GM12878 (cell line): ENCODE measurements at regions not wholly inside any gene's neighbourhood (a gene's known extent, or its start where the extent isn't known, plus 50 kb on each side); places are given as distances from the start of the nearest gene placed in this dataset.

Experiments used
- ATAC-seq: fragments of 200-7000 bp; cut with Tn5 transposase; 3 replicates; pipeline ENCODE4 v1.9.1; 2020; ENCODE audit warnings: mild to moderate bottlenecking, moderate library complexity
- BruUV-seq: library from RNA; stranded (reverse); fragments of 400-500 nt; replicated peaks from 2 replicates; lab custom pipeline; 2021; lab: Mats Ljungman, UMichigan
- CTCF ChIA-PET: fragments of 300-600 bp; sonication (Branson Sonifier 250); formaldehyde crosslinking; extraction: SDS; loops from one replicate; lab custom pipeline; 2021; ENCODE audit warnings: inconsistent platforms; lab: Yijun Ruan, JAX
- POLR2A ChIA-PET: fragments of 350-600 bp; formaldehyde crosslinking; extraction: SDS; loops from one replicate; lab custom pipeline; 2021; ENCODE audit warnings: inconsistent platforms; lab: Charles Lee
- RAD21 ChIA-PET: fragments of 300-600 bp; sonication (Branson Sonifier 250); formaldehyde crosslinking; loops from one replicate; lab custom pipeline; 2023; ENCODE audit warnings: antibody characterized with exemption; ENCODE audit not compliant: unreplicated experiment; lab: Charles Lee
- SMC1A ChIA-PET: fragments of 300-600 bp; sonication (Branson Sonifier 250); formaldehyde crosslinking; loops from one replicate; lab custom pipeline; 2023; ENCODE audit not compliant: unreplicated experiment, uncharacterized antibody; lab: Charles Lee
- DNase-seq: peaks from one replicate; pipeline ENCODE4 v3.0.0-alpha.2; 2011; ENCODE audit warnings: low read depth, low spot score
- FAIRE-seq: peaks from 3 replicates; lab custom pipeline; 2011; peaks lifted over from hg19 to GRCh38; lab: Jason Lieb, UNC
- H2AFZ ChIP-seq: 2 replicates; pipeline ENCODE4 v1.6.0; 2011; ENCODE audit warnings: low read depth, low read length, control low read depth; ENCODE audit not compliant: control insufficient read depth
- H3K27ac ChIP-seq: 2 replicates; pipeline ENCODE4 v1.5.1; 2011; ENCODE audit warnings: control low read depth; ENCODE audit not compliant: control insufficient read depth, insufficient read depth
- H3K27me3 ChIP-seq, 2 experiments: replicated peaks in 1 of 2; 2 replicates each; pipeline versions ENCODE4 v1.6.0 to v1.6.1; 2011; ENCODE audit warnings: low read length in 1 of 2; ENCODE audit not compliant: control insufficient read depth in 2 of 2, insufficient read depth in 2 of 2
- H3K36me3 ChIP-seq, 2 experiments: 2 replicates each; pipeline ENCODE4 v1.5.1; 2011; ENCODE audit warnings: low read length in 1 of 2; ENCODE audit not compliant: control insufficient read depth in 2 of 2, insufficient read depth in 2 of 2
- H3K4me1 ChIP-seq: 2 replicates; pipeline ENCODE4 v1.6.1; 2011; ENCODE audit warnings: mild to moderate bottlenecking, low read length, moderate library complexity, mixed read lengths; ENCODE audit not compliant: control insufficient read depth, insufficient read depth
- H3K4me2 ChIP-seq: 2 replicates; pipeline ENCODE4 v1.6.0; 2011; ENCODE audit warnings: control low read depth; ENCODE audit not compliant: control insufficient read depth, insufficient read depth
- H3K4me3 ChIP-seq: fragments of 200-600 bp; sonication (generic); 2 replicates; pipeline ENCODE4 v1.5.1; 2016
- H3K79me2 ChIP-seq: 2 replicates; pipeline ENCODE4 v1.6.0; 2011; ENCODE audit warnings: low read length; ENCODE audit not compliant: control insufficient read depth, insufficient read depth
- H3K9ac ChIP-seq: 2 replicates; pipeline ENCODE4 v1.8.0; 2011; ENCODE audit warnings: low read length, control low read depth, mixed read lengths; ENCODE audit not compliant: control insufficient read depth, insufficient read depth
- H3K9me3 ChIP-seq: replicated peaks from 3 replicates; pipeline ENCODE4 v1.5.1; 2011; ENCODE audit warnings: mild to moderate bottlenecking, low read length; ENCODE audit not compliant: control insufficient read depth, insufficient read depth
- H4K20me1 ChIP-seq: 2 replicates; pipeline ENCODE4 v1.6.0; 2011; ENCODE audit not compliant: control insufficient read depth, insufficient read depth
- BRCA1 ChIP-seq: IDR thresholded peaks from 2 replicates; pipeline ENCODE4 v1.6.1; 2011; ENCODE audit warnings: low read depth, low read length, improper control_type of control experiment
- EED ChIP-seq: sonication (generic); IDR thresholded peaks from 2 replicates; pipeline ENCODE4 v1.6.1; 2016; ENCODE audit warnings: antibody characterized with exemption, low read depth
- GATAD2B ChIP-seq: fragments of 450-650 bp; conservative IDR thresholded peaks from 2 replicates; pipeline ENCODE4 v1.6.1; 2017; ENCODE audit warnings: low read depth, mild to moderate bottlenecking, moderate library complexity
- KDM1A ChIP-seq: fragments of 200-600 bp; sonication (generic); IDR thresholded peaks from 2 replicates; pipeline ENCODE4 v1.6.1; 2016; ENCODE audit warnings: borderline replicate concordance
- MTA3 ChIP-seq: IDR thresholded peaks from 2 replicates; pipeline ENCODE4 v1.6.1; 2012; ENCODE audit warnings: low read length, inconsistent platforms, borderline replicate concordance
- NR2C1 ChIP-seq: fragments of 450-650 bp; IDR thresholded peaks from 2 replicates; pipeline ENCODE4 v1.6.1; 2017; ENCODE audit warnings: antibody characterized with exemption, mild to moderate bottlenecking, moderate library complexity
- NR2F1 ChIP-seq: fragments of 450-650 bp; conservative IDR thresholded peaks from 2 replicates; pipeline ENCODE4 v1.6.1; 2017; ENCODE audit warnings: mild to moderate bottlenecking
- SIX5 ChIP-seq: IDR thresholded peaks from 2 replicates; pipeline ENCODE4 v1.6.1; 2011; ENCODE audit warnings: mild to moderate bottlenecking, low read depth, low read length, moderate library complexity; ENCODE audit not compliant: severe bottlenecking
- SREBF1 ChIP-seq: IDR thresholded peaks from 2 replicates; pipeline ENCODE4 v1.6.1; 2012; ENCODE audit warnings: mild to moderate bottlenecking, low read length
- TBL1XR1 ChIP-seq: IDR thresholded peaks from 2 replicates; pipeline ENCODE4 v1.6.1; 2012; ENCODE audit warnings: low read depth, low read length, improper control_type of control experiment
- YBX1 ChIP-seq: fragments of 450-650 bp; IDR thresholded peaks from 2 replicates; pipeline ENCODE4 v1.6.1; 2016; ENCODE audit warnings: antibody characterized with exemption
- ZSCAN29 ChIP-seq: fragments of 450-650 bp; IDR thresholded peaks from 2 replicates; pipeline ENCODE4 v1.6.1; 2017; ENCODE audit warnings: mild to moderate bottlenecking, moderate library complexity
- WGBS: methylation state at CpG from one replicate; pipeline ENCODE4 v1.1.6; 2016; ENCODE audit warnings: low lambda C conversion rate; ENCODE audit not compliant: insufficient replicate concordance, insufficient coverage; ENCODE audit errors: missing lambda C conversion rate; 5-methylcytosine and 5-hydroxymethylcytosine counted together
- in situ Hi-C: fragments of 300-500 bp; cut with MboI; formaldehyde crosslinking; loops from 9 replicates; pipeline ENCODE4 v1.14.3; 2018; ENCODE audit warnings: mixed read lengths
- intact Hi-C: fragments of 100-400 bp; cut with micrococcal nuclease; formaldehyde crosslinking; loops from one replicate; pipeline ENCODE4 v1.14.2; 2022; ENCODE audit not compliant: unreplicated experiment
- TF ChIP-seq, protein P1 (sequence below): fragments of 450-650 bp; IDR thresholded peaks from 2 replicates; pipeline ENCODE4 v1.6.1; 2017; ENCODE audit warnings: borderline replicate concordance
- TF ChIP-seq, protein P2 (sequence below): fragments of 450-650 bp; IDR thresholded peaks from 2 replicates; pipeline ENCODE4 v1.6.1; 2017; ENCODE audit warnings: antibody characterized with exemption, mild to moderate bottlenecking, moderate library complexity
- TF ChIP-seq, protein P3 (sequence below): fragments of 150-350 bp; IDR thresholded peaks from 2 replicates; pipeline ENCODE4 v1.6.1; 2016; ENCODE audit warnings: low read depth, low read length
- TF ChIP-seq, protein P4 (sequence below): fragments of 450-650 bp; formaldehyde crosslinking; IDR thresholded peaks from 2 replicates; pipeline ENCODE4 v1.5.0; 2022; ENCODE audit warnings: mild to moderate bottlenecking, missing genetic modification characterization

DNA sequence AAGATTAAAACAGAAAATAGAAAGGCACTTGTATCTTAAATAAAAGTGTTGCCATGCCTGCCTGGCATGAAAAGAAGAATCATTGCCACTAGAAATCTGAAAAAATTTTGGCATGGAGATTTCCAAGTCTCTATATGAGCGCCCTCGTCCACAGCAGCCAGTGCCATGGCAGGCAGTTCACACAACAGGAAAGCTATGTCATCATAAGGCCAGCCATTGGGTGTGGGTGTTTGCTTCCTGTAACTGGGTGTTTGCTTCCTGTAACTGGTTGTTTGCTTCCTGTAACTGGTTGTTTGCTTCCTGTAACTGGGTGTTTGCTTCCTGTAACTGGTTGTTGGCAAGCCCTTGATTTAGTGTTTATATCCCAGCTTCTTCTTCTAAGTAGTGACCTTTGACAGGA is 446.7 kb downstream of the IRX1 start:
- no peak for ATAC-seq
- WGBS: 8% methylated on average over 2 of the region's 2 CpGs
- no TSS peak for BruUV-seq
- Histone ChIP-seq H3K36me3 (no peaks in the 10 kb centered on the region), H3K27me3 (no peaks in the 10 kb centered on the region), H4K20me1 (no peaks in the 10 kb centered on the region), H3K79me2 (no peaks in the 10 kb centered on the region), H3K9ac (no peak overlapping the region), H3K4me2 (no peak overlapping the region), H2AFZ (no peak overlapping the region), H3K4me1 (no peaks in the 10 kb centered on the region), H3K9me3 (no peaks in the 10 kb centered on the region), H3K4me3 (no peak overlapping the region), H3K27ac (no peak overlapping the region)
- intact Hi-C loops (no loop called here), in situ Hi-C loops (no loop called here)
- no peak for TF ChIP-seq NR2F1
- no peak for TF ChIP-seq KDM1A
- TF ChIP-seq, protein P1, sequence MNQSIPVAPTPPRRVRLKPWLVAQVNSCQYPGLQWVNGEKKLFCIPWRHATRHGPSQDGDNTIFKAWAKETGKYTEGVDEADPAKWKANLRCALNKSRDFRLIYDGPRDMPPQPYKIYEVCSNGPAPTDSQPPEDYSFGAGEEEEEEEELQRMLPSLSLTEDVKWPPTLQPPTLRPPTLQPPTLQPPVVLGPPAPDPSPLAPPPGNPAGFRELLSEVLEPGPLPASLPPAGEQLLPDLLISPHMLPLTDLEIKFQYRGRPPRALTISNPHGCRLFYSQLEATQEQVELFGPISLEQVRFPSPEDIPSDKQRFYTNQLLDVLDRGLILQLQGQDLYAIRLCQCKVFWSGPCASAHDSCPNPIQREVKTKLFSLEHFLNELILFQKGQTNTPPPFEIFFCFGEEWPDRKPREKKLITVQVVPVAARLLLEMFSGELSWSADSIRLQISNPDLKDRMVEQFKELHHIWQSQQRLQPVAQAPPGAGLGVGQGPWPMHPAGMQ: no peak
- TF ChIP-seq GATAD2B: no peak
- no peak for TF ChIP-seq YBX1
- TF ChIP-seq, protein P2, sequence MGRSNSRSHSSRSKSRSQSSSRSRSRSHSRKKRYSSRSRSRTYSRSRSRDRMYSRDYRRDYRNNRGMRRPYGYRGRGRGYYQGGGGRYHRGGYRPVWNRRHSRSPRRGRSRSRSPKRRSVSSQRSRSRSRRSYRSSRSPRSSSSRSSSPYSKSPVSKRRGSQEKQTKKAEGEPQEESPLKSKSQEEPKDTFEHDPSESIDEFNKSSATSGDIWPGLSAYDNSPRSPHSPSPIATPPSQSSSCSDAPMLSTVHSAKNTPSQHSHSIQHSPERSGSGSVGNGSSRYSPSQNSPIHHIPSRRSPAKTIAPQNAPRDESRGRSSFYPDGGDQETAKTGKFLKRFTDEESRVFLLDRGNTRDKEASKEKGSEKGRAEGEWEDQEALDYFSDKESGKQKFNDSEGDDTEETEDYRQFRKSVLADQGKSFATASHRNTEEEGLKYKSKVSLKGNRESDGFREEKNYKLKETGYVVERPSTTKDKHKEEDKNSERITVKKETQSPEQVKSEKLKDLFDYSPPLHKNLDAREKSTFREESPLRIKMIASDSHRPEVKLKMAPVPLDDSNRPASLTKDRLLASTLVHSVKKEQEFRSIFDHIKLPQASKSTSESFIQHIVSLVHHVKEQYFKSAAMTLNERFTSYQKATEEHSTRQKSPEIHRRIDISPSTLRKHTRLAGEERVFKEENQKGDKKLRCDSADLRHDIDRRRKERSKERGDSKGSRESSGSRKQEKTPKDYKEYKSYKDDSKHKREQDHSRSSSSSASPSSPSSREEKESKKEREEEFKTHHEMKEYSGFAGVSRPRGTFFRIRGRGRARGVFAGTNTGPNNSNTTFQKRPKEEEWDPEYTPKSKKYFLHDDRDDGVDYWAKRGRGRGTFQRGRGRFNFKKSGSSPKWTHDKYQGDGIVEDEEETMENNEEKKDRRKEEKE: no peak
- TF ChIP-seq SIX5: no peak
- no peak for TF ChIP-seq EED
- TF ChIP-seq, protein P3, sequence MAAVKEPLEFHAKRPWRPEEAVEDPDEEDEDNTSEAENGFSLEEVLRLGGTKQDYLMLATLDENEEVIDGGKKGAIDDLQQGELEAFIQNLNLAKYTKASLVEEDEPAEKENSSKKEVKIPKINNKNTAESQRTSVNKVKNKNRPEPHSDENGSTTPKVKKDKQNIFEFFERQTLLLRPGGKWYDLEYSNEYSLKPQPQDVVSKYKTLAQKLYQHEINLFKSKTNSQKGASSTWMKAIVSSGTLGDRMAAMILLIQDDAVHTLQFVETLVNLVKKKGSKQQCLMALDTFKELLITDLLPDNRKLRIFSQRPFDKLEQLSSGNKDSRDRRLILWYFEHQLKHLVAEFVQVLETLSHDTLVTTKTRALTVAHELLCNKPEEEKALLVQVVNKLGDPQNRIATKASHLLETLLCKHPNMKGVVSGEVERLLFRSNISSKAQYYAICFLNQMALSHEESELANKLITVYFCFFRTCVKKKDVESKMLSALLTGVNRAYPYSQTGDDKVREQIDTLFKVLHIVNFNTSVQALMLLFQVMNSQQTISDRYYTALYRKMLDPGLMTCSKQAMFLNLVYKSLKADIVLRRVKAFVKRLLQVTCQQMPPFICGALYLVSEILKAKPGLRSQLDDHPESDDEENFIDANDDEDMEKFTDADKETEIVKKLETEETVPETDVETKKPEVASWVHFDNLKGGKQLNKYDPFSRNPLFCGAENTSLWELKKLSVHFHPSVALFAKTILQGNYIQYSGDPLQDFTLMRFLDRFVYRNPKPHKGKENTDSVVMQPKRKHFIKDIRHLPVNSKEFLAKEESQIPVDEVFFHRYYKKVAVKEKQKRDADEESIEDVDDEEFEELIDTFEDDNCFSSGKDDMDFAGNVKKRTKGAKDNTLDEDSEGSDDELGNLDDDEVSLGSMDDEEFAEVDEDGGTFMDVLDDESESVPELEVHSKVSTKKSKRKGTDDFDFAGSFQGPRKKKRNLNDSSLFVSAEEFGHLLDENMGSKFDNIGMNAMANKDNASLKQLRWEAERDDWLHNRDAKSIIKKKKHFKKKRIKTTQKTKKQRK: no peak
- no peak for TF ChIP-seq SREBF1
- no peak for TF ChIP-seq TBL1XR1
- TF ChIP-seq, protein P4, sequence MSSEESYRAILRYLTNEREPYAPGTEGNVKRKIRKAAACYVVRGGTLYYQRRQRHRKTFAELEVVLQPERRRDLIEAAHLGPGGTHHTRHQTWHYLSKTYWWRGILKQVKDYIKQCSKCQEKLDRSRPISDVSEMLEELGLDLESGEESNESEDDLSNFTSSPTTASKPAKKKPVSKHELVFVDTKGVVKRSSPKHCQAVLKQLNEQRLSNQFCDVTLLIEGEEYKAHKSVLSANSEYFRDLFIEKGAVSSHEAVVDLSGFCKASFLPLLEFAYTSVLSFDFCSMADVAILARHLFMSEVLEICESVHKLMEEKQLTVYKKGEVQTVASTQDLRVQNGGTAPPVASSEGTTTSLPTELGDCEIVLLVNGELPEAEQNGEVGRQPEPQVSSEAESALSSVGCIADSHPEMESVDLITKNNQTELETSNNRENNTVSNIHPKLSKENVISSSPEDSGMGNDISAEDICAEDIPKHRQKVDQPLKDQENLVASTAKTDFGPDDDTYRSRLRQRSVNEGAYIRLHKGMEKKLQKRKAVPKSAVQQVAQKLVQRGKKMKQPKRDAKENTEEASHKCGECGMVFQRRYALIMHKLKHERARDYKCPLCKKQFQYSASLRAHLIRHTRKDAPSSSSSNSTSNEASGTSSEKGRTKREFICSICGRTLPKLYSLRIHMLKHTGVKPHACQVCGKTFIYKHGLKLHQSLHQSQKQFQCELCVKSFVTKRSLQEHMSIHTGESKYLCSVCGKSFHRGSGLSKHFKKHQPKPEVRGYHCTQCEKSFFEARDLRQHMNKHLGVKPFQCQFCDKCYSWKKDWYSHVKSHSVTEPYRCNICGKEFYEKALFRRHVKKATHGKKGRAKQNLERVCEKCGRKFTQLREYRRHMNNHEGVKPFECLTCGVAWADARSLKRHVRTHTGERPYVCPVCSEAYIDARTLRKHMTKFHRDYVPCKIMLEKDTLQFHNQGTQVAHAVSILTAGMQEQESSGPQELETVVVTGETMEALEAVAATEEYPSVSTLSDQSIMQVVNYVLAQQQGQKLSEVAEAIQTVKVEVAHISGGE (CRISPR knock-in tag): no peak
- no peak for TF ChIP-seq BRCA1
- TF ChIP-seq MTA3: no peak
- no peak for TF ChIP-seq NR2C1
- no peak for TF ChIP-seq ZSCAN29
- ChIA-PET POLR2A (no interaction called here), CTCF (no interaction called here), SMC1A (no interaction called here), RAD21 (no interaction called here)
- no peak for DNase-seq
- FAIRE-seq: no peak
